CD4-positive, alpha-beta T cell treated with Interleukin-6 at 100 ng/mL for 8 hours (primary cell): ENCODE measurements at regions not wholly inside any gene's neighbourhood (a gene's known extent, or its start where the extent isn't known, plus 50 kb on each side); places are given as distances from the start of the nearest gene placed in this dataset.
"Not testable (repeated sequence)": the region's sequence is repeated elsewhere in the genome, so short reads cannot be mapped to it uniquely, and the experiment has no call there.

Experiments used
- DNase-seq: peaks from one replicate; pipeline ENCODE4 v3.0.0-alpha.2; 2020; ENCODE audit warnings: mixed read lengths, low spot score

GRCh38 chr1:212155219-212155618 is 119.7 kb downstream of the DTL start:
- DNase-seq, result no peak

- no peak for DNase-seq
These were observed 121.7 kb downstream of the DTL start for GRCh38 chr1:212157252-212157651.

GRCh38 chr1:212158912-212159796 is 123.6 kb downstream of the DTL start:
- peak; percentile 17 for DNase-seq

- no peak for DNase-seq
These were observed 123.9 kb upstream of the PPP2R5A start for GRCh38 chr1:212161231-212161781.

GRCh38 chr1:212162635-212163034 is 122.6 kb upstream of the PPP2R5A start:
- peak; percentile 22 for DNase-seq

- DNase-seq, result no peak
These were observed 120.9 kb upstream of the PPP2R5A start for GRCh38 chr1:212164095-212164872.

- DNase-seq, result no peak
These were observed 119.0 kb upstream of the PPP2R5A start for GRCh38 chr1:212166244-212166643.

GRCh38 chr1:212166644-212167043 is 118.6 kb upstream of the PPP2R5A start:
- no peak for DNase-seq

- no peak for DNase-seq
These were observed 118.1 kb upstream of the PPP2R5A start for GRCh38 chr1:212167098-212167497.

GRCh38 chr1:212173567-212173966 is 111.6 kb upstream of the PPP2R5A start:
- DNase-seq, result no peak

- not testable (repeated sequence) for DNase-seq
These were observed 110.9 kb upstream of the PPP2R5A start for GRCh38 chr1:212174295-212174694.

- DNase-seq, result no peak
These were observed 107.7 kb upstream of the PPP2R5A start for GRCh38 chr1:212177542-212177941.

- no peak for DNase-seq
These were observed 106.4 kb upstream of the PPP2R5A start for GRCh38 chr1:212178851-212179250.

- DNase-seq, result no peak
These were observed 105.7 kb upstream of the PPP2R5A start for GRCh38 chr1:212179394-212180076.

- no peak for DNase-seq
These were observed 104.0 kb upstream of the PPP2R5A start for GRCh38 chr1:212181015-212181882.

- DNase-seq, result no peak
These were observed 103.0 kb upstream of the PPP2R5A start for GRCh38 chr1:212182171-212182570.

GRCh38 chr1:212182579-212182978 is 102.6 kb upstream of the PPP2R5A start:
- DNase-seq, result no peak

- peak; percentile 11 for DNase-seq
These were observed 98.6 kb upstream of the PPP2R5A start for GRCh38 chr1:212186427-212187207.

GRCh38 chr1:212188599-212189351 is 96.4 kb upstream of the PPP2R5A start:
- DNase-seq, result peak; percentile 26

GRCh38 chr1:212189352-212189738 is 95.9 kb upstream of the PPP2R5A start:
- no peak for DNase-seq
